ENCODE measurements at regions not wholly inside any gene's neighbourhood (a gene's known extent, or its start where the extent isn't known, plus 50 kb on each side); places are given as distances from the start of the nearest gene placed in this dataset.

GRCh38 chr14:34051966-34052657 lies 101.2 kb upstream of the EGLN3 start (continued):
- TF ChIP-seq SKIL (CRISPR knock-in tag; IDR thresholded peaks at IDR 0.05; ENCODE audit: borderline replicate concordance) (no peak), ZGPAT (CRISPR knock-in tag; IDR thresholded peaks at IDR 0.05) (peak; percentile 12; the same call in 1 of the 2 replicates), ZNF20 (CRISPR knock-in tag; IDR thresholded peaks at IDR 0.05) (no peak), RFX1 (IDR thresholded peaks at IDR 0.05) (no peak), ASH2L (IDR thresholded peaks at IDR 0.05; ENCODE audit: insufficient read length, low read depth, low read length) (no peak), CBFB (CRISPR knock-in tag; IDR thresholded peaks at IDR 0.05) (no peak), EP300 (IDR thresholded peaks at IDR 0.05; ENCODE audit: low read depth in 2 of 2, low read length in 2 of 2) (peak in 1 of 2 experiments; percentile 74; a peak in 1 of 4 replicates), EP300 (CRISPR knock-in tag; IDR thresholded peaks at IDR 0.05; ENCODE audit: borderline replicate concordance) (peak; percentile 29; the same call in 1 of the 2 replicates), ZBTB25 (CRISPR knock-in tag; IDR thresholded peaks at IDR 0.05) (peak; percentile 58; the same call in 1 of the 2 replicates), PLSCR1 (CRISPR knock-in tag; IDR thresholded peaks at IDR 0.05; ENCODE audit: borderline replicate concordance) (no peak), GTF2F1 (IDR thresholded peaks at IDR 0.05; ENCODE audit: low read length) (no peak), ZNF883 (CRISPR knock-in tag; IDR thresholded peaks at IDR 0.05; ENCODE audit: not compliant biosample characterization) (no peak), HMG20B (CRISPR knock-in tag; conservative IDR thresholded peaks at IDR 0.05) (no peak), CEBPZ (IDR thresholded peaks at IDR 0.05; ENCODE audit: low read length) (no peak), HNRNPK (IDR thresholded peaks at IDR 0.05; ENCODE audit: low read depth, low read length, poor library complexity, severe bottlenecking) (no peak), MIXL1 (CRISPR knock-in tag; IDR thresholded peaks at IDR 0.05) (no peak; the same call in 1 of the 2 replicates), RFX5 (IDR thresholded peaks at IDR 0.05; ENCODE audit: low read depth, low read length) (no peak), ZNF382 (CRISPR knock-in tag; IDR thresholded peaks at IDR 0.05; ENCODE audit: borderline replicate concordance) (no peak), SOX6 (IDR thresholded peaks at IDR 0.05) (no peak), SOX6 (CRISPR knock-in tag; IDR thresholded peaks at IDR 0.05) (no peak; the same call in 1 of the 2 replicates)

Measured in HepG2 (cell line).